ENCODE measurements at regions not wholly inside any gene's neighbourhood (a gene's known extent, or its start where the extent isn't known, plus 50 kb on each side); places are given as distances from the start of the nearest gene placed in this dataset.

GRCh38 chr12:25387732-25388050 is 137.0 kb upstream of the KRAS start:
- DNase-seq (ENCODE audit: low spot score) (no peak), ATAC-seq (no peak)
- no peak overlapping the region for H3K27ac ChIP-seq (ENCODE audit: low read depth)
- H3K4me3 Mint-ChIP-seq, result no peak overlapping the region
- no peak overlapping the region for H3K4me3 ChIP-seq
- no peaks in the 10 kb centered on the region for H3K36me3 ChIP-seq (ENCODE audit: insufficient read depth)
- H3K79me2 ChIP-seq (replicated peaks; ENCODE audit: insufficient read depth), result no peaks in the 10 kb centered on the region
- H3K9me2 ChIP-seq (ENCODE audit: insufficient read depth), result no peaks in the 10 kb centered on the region
- no peak overlapping the region for H3K4me2 ChIP-seq
- TF ChIP-seq CREB1 (CRISPR knock-in tag; IDR thresholded peaks at IDR 0.05; ENCODE audit: low read depth) (no peak), NANOG (IDR thresholded peaks at IDR 0.05; ENCODE audit: borderline replicate concordance) (no peak), ZNF114 (CRISPR knock-in tag; IDR thresholded peaks at IDR 0.05) (no peak)
- H3K4me1 Mint-ChIP-seq, result peaks cover 15% of the 10 kb centered on the region
- H4K20me1 ChIP-seq (replicated peaks; ENCODE audit: insufficient read depth), result no peaks in the 10 kb centered on the region
- H3K4me1 ChIP-seq (ENCODE audit: insufficient read depth), result peaks cover 10% of the 10 kb centered on the region; the same call in 1 of the 2 replicates
- peaks cover 22% of the 10 kb centered on the region for H3K27me3 ChIP-seq (ENCODE audit: insufficient read depth)
- no peaks in the 10 kb centered on the region for H3K9me3 Mint-ChIP-seq
- no peaks in the 10 kb centered on the region for H3F3A ChIP-seq (replicated peaks; ENCODE audit: low read depth)
- H2AFZ ChIP-seq, result no peak overlapping the region
- H3K27me3 Mint-ChIP-seq (ENCODE audit: insufficient read depth, low read depth, poor library complexity), result peaks cover 23% of the 10 kb centered on the region
- H3K27ac Mint-ChIP-seq, result no peak overlapping the region
- no peaks in the 10 kb centered on the region; the same call in 2 of the 3 replicates for H3K36me3 Mint-ChIP-seq (ENCODE audit: low read depth)

GRCh38 chr12:25386831-25387731 is 136.4 kb upstream of the KRAS start:
- peak overlapping the region; percentile 85 for H3K4me2 ChIP-seq
- no peak overlapping the region; the same call in 1 of the 2 replicates for H3K27ac ChIP-seq (ENCODE audit: low read depth)
- ATAC-seq (peak; percentile 24), DNase-seq (ENCODE audit: low spot score) (peak; percentile 93)
- H3F3A ChIP-seq (replicated peaks; ENCODE audit: low read depth), result no peaks in the 10 kb centered on the region
- TF ChIP-seq, protein P1, sequence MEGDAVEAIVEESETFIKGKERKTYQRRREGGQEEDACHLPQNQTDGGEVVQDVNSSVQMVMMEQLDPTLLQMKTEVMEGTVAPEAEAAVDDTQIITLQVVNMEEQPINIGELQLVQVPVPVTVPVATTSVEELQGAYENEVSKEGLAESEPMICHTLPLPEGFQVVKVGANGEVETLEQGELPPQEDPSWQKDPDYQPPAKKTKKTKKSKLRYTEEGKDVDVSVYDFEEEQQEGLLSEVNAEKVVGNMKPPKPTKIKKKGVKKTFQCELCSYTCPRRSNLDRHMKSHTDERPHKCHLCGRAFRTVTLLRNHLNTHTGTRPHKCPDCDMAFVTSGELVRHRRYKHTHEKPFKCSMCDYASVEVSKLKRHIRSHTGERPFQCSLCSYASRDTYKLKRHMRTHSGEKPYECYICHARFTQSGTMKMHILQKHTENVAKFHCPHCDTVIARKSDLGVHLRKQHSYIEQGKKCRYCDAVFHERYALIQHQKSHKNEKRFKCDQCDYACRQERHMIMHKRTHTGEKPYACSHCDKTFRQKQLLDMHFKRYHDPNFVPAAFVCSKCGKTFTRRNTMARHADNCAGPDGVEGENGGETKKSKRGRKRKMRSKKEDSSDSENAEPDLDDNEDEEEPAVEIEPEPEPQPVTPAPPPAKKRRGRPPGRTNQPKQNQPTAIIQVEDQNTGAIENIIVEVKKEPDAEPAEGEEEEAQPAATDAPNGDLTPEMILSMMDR (conservative IDR thresholded peaks at IDR 0.05; ENCODE audit: low read depth in 2 of 2), result peak; percentile 85 to 93
- TF ChIP-seq, protein P2, sequence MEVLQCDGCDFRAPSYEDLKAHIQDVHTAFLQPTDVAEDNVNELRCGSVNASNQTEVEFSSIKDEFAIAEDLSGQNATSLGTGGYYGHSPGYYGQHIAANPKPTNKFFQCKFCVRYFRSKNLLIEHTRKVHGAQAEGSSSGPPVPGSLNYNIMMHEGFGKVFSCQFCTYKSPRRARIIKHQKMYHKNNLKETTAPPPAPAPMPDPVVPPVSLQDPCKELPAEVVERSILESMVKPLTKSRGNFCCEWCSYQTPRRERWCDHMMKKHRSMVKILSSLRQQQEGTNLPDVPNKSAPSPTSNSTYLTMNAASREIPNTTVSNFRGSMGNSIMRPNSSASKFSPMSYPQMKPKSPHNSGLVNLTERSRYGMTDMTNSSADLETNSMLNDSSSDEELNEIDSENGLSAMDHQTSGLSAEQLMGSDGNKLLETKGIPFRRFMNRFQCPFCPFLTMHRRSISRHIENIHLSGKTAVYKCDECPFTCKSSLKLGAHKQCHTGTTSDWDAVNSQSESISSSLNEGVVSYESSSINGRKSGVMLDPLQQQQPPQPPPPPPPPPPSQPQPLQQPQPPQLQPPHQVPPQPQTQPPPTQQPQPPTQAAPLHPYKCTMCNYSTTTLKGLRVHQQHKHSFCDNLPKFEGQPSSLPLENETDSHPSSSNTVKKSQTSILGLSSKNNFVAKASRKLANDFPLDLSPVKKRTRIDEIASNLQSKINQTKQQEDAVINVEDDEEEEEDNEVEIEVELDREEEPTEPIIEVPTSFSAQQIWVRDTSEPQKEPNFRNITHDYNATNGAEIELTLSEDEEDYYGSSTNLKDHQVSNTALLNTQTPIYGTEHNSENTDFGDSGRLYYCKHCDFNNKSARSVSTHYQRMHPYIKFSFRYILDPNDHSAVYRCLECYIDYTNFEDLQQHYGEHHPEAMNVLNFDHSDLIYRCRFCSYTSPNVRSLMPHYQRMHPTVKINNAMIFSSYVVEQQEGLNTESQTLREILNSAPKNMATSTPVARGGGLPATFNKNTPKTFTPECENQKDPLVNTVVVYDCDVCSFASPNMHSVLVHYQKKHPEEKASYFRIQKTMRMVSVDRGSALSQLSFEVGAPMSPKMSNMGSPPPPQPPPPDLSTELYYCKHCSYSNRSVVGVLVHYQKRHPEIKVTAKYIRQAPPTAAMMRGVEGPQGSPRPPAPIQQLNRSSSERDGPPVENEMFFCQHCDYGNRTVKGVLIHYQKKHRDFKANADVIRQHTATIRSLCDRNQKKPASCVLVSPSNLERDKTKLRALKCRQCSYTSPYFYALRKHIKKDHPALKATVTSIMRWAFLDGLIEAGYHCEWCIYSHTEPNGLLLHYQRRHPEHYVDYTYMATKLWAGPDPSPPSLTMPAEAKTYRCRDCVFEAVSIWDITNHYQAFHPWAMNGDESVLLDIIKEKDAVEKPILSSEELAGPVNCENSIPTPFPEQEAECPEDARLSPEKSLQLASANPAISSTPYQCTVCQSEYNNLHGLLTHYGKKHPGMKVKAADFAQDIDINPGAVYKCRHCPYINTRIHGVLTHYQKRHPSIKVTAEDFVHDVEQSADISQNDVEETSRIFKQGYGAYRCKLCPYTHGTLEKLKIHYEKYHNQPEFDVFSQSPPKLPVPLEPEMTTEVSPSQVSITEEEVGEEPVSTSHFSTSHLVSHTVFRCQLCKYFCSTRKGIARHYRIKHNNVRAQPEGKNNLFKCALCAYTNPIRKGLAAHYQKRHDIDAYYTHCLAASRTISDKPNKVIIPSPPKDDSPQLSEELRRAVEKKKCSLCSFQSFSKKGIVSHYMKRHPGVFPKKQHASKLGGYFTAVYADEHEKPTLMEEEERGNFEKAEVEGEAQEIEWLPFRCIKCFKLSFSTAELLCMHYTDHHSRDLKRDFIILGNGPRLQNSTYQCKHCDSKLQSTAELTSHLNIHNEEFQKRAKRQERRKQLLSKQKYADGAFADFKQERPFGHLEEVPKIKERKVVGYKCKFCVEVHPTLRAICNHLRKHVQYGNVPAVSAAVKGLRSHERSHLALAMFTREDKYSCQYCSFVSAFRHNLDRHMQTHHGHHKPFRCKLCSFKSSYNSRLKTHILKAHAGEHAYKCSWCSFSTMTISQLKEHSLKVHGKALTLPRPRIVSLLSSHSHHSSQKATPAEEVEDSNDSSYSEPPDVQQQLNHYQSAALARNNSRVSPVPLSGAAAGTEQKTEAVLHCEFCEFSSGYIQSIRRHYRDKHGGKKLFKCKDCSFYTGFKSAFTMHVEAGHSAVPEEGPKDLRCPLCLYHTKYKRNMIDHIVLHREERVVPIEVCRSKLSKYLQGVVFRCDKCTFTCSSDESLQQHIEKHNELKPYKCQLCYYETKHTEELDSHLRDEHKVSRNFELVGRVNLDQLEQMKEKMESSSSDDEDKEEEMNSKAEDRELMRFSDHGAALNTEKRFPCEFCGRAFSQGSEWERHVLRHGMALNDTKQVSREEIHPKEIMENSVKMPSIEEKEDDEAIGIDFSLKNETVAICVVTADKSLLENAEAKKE (CRISPR knock-in tag; IDR thresholded peaks at IDR 0.05), result no peak
- H2AFZ ChIP-seq, result peak overlapping the region; percentile 94
- Mint-ChIP-seq H3K36me3 (ENCODE audit: low read depth) (no peaks in the 10 kb centered on the region; the same call in 2 of the 3 replicates), H3K27ac (peak overlapping the region; percentile 91), H3K4me3 (peak overlapping the region; percentile 91), H3K9me3 (no peaks in the 10 kb centered on the region), H3K4me1 (peaks cover 15% of the 10 kb centered on the region), H3K27me3 (ENCODE audit: insufficient read depth, low read depth, poor library complexity) (peaks cover 23% of the 10 kb centered on the region)
- H3K4me3 ChIP-seq, result peak overlapping the region; percentile 62
- peaks cover 10% of the 10 kb centered on the region; the same call in 1 of the 2 replicates for H3K4me1 ChIP-seq (ENCODE audit: insufficient read depth)
- peaks cover 22% of the 10 kb centered on the region for H3K27me3 ChIP-seq (ENCODE audit: insufficient read depth)
- no peaks in the 10 kb centered on the region for H3K36me3 ChIP-seq (ENCODE audit: insufficient read depth)
- no peaks in the 10 kb centered on the region for H3K79me2 ChIP-seq (replicated peaks; ENCODE audit: insufficient read depth)
- no peaks in the 10 kb centered on the region for H3K9me2 ChIP-seq (ENCODE audit: insufficient read depth)
- H4K20me1 ChIP-seq (replicated peaks; ENCODE audit: insufficient read depth), result no peaks in the 10 kb centered on the region

Data from GM23338 (cell line).